CD14-positive monocyte (primary cell): ENCODE measurements at regions not wholly inside any gene's neighbourhood (a gene's known extent, or its start where the extent isn't known, plus 50 kb on each side); places are given as distances from the start of the nearest gene placed in this dataset.
"Not testable (repeated sequence)": the region's sequence is repeated elsewhere in the genome, so short reads cannot be mapped to it uniquely, and the experiment has no call there.

Source experiments
- DNase-seq, 3 donors: peaks; one replicate each; pipeline ENCODE4 v3.0.0-alpha.2; 2011 to 2022
- H2AFZ ChIP-seq: 2 replicates; pipeline ENCODE4 v1.6.0; 2012; ENCODE audit warnings: mild to moderate bottlenecking, low read depth, low read length, inconsistent platforms; ENCODE audit not compliant: insufficient read depth, poor library complexity, severe bottlenecking
- H3K27ac ChIP-seq, 2 donors: 1 replicate in 1 of 2; 2 replicates in 1 of 2; pipeline ENCODE4 v1.5.1; 2012 to 2013; ENCODE audit warnings: low read length in 2 of 2, control low read depth in 1 of 2, inconsistent platforms in 1 of 2, low read depth in 1 of 2, mild to moderate bottlenecking in 1 of 2
- H3K27me3 ChIP-seq, 2 donors: one replicate each; pipeline versions ENCODE4 v1.6.0 to v1.6.1; 2011 to 2013; ENCODE audit warnings: low read length in 2 of 2; ENCODE audit not compliant: control insufficient read depth in 2 of 2, insufficient read depth in 2 of 2
- H3K36me3 ChIP-seq, 2 donors: replicated peaks in 1 of 2; 1 replicate in 1 of 2; 2 replicates in 1 of 2; pipeline versions ENCODE4 v1.5.1 to v1.6.1; 2012 to 2013; ENCODE audit warnings: low read length in 2 of 2, control low read depth in 1 of 2, inconsistent platforms in 1 of 2, mild to moderate bottlenecking in 1 of 2; ENCODE audit not compliant: insufficient read depth in 2 of 2, control insufficient read depth in 1 of 2
- H3K4me1 ChIP-seq, 2 donors: 1 replicate in 1 of 2; 2 replicates in 1 of 2; pipeline versions ENCODE4 v1.5.1 to v1.6.1; 2012 to 2013; ENCODE audit warnings: low read length in 2 of 2, control low read depth in 1 of 2, inconsistent platforms in 1 of 2, mild to moderate bottlenecking in 1 of 2, moderate library complexity in 1 of 2; ENCODE audit not compliant: insufficient read depth in 2 of 2, control insufficient read depth in 1 of 2
- H3K4me2 ChIP-seq: replicated peaks from 2 replicates; pipeline ENCODE3; 2012; ENCODE audit warnings: low read length, moderate library complexity, mild to moderate bottlenecking; ENCODE audit not compliant: poor library complexity, severe bottlenecking; ENCODE audit errors: extremely low read depth
- H3K4me3 ChIP-seq, 3 experiments: fragments of 200-600 bp in 1 of 3; sonication (generic) in 1 of 3; replicated peaks in 1 of 3; 1 replicate in 2 of 3; 2 replicates in 1 of 3; pipeline ENCODE4 v1.5.1; 2011 to 2013; ENCODE audit warnings: low read length in 3 of 3, mild to moderate bottlenecking in 3 of 3, control low read depth in 2 of 3, low read depth in 2 of 3, inconsistent platforms in 1 of 3, moderate library complexity in 1 of 3
- H3K79me2 ChIP-seq: 2 replicates; pipeline ENCODE4 v1.6.0; 2012; ENCODE audit warnings: mild to moderate bottlenecking, control low read depth, inconsistent platforms, low read length, moderate library complexity; ENCODE audit not compliant: insufficient read depth
- H3K9ac ChIP-seq: 2 replicates; pipeline ENCODE4 v1.6.0; 2017; ENCODE audit warnings: low read length, mild to moderate bottlenecking; ENCODE audit not compliant: insufficient read depth, poor library complexity, severe bottlenecking
- H3K9me3 ChIP-seq, 2 donors: replicated peaks in 1 of 2; 1 replicate in 1 of 2; 2 replicates in 1 of 2; pipeline versions ENCODE4 v1.5.1 to v1.6.1; 2012 to 2013; ENCODE audit warnings: low read length in 2 of 2, control low read depth in 1 of 2; ENCODE audit not compliant: control insufficient read depth in 1 of 2, insufficient read depth in 1 of 2
- H4K20me1 ChIP-seq: 2 replicates; pipeline ENCODE4 v1.6.0; 2012; ENCODE audit warnings: mild to moderate bottlenecking, low read length, control low read depth, moderate library complexity; ENCODE audit not compliant: insufficient read depth
- H3K27ac Mint-ChIP-seq, 7 donors: one replicate each; pipeline ENCODE4 v1.8.0; 2020; ENCODE audit warnings: mild to moderate bottlenecking in 7 of 7, mixed read lengths in 7 of 7, moderate library complexity in 6 of 7, inconsistent platforms in 2 of 7
- H3K27me3 Mint-ChIP-seq, 3 donors: one replicate each; pipeline ENCODE4 v1.8.0; 2021 to 2022; ENCODE audit warnings: low read depth in 3 of 3, mild to moderate bottlenecking in 3 of 3, mixed read lengths in 3 of 3, moderate library complexity in 3 of 3, inconsistent platforms in 1 of 3
- H3K36me3 Mint-ChIP-seq, 2 donors: one replicate each; pipeline ENCODE4 v1.8.0; 2020; ENCODE audit warnings: mixed read lengths in 2 of 2, inconsistent platforms in 1 of 2, mild to moderate bottlenecking in 1 of 2
- H3K4me1 Mint-ChIP-seq: one replicate; pipeline ENCODE4 v1.8.0; 2020; ENCODE audit warnings: mild to moderate bottlenecking, mixed read lengths
- H3K4me3 Mint-ChIP-seq, 2 donors: one replicate each; pipeline ENCODE4 v1.8.0; 2020; ENCODE audit warnings: mild to moderate bottlenecking in 2 of 2, mixed read lengths in 2 of 2, moderate library complexity in 1 of 2
- H3K9me3 Mint-ChIP-seq, 7 donors: one replicate each; pipeline ENCODE4 v1.8.0; 2020 to 2022; ENCODE audit warnings: mixed read lengths in 7 of 7, mild to moderate bottlenecking in 6 of 7, moderate library complexity in 6 of 7, inconsistent platforms in 2 of 7
- CTCF ChIP-seq: fragments of 200-600 bp; IDR thresholded peaks from one replicate; pipeline ENCODE4 v1.8.0; 2022; ENCODE audit warnings: antibody characterized with exemption, mild to moderate bottlenecking
- WGBS: methylation state at CpG from one replicate; pipeline ENCODE4 v1.1.5; 2013; ENCODE audit warnings: missing lambda C conversion rate; ENCODE audit not compliant: insufficient coverage; 5-methylcytosine and 5-hydroxymethylcytosine counted together
- intact Hi-C, 2 donors: fragments of 100-400 bp; cut with micrococcal nuclease; formaldehyde crosslinking; loops; one replicate each; pipeline versions ENCODE4 v1.15.0 to v1.15.1; 2023

GRCh38 chr1:228554107-228554506, 66.9 kb downstream of the RNF187 start:
- H3K4me3 ChIP-seq: no peak overlapping the region
- no peak for DNase-seq
- no peak for TF ChIP-seq CTCF
- Mint-ChIP-seq H3K27ac (no peak overlapping the region), H3K27me3 (peaks cover 13 to 26% (median 25%) of the 10 kb centered on the region in 3 donors), H3K9me3 (peaks cover 14 to 43% (median 25%) of the 10 kb centered on the region in 7 donors), H3K4me3 (peak overlapping the region in 1 of 2 donors; percentile 39), H3K36me3 (no peaks in the 10 kb centered on the region), H3K4me1 (no peaks in the 10 kb centered on the region)
- H3K4me1 ChIP-seq: peaks cover 0 to 5% of the 10 kb centered on the region in 2 donors
- no peak overlapping the region for H3K4me2 ChIP-seq
- intact Hi-C loops: no loop called here
- H3K79me2 ChIP-seq: no peaks in the 10 kb centered on the region
- H3K27me3 ChIP-seq: no peaks in the 10 kb centered on the region
- H3K9me3 ChIP-seq: peaks cover 16 to 23% of the 10 kb centered on the region in 2 donors
- no peaks in the 10 kb centered on the region for H3K36me3 ChIP-seq
- H2AFZ ChIP-seq: no peak overlapping the region
- no peak overlapping the region for H3K27ac ChIP-seq
- H3K9ac ChIP-seq: no peak overlapping the region
- 95% methylated on average over 3 of the region's 6 CpGs for WGBS
- no peaks in the 10 kb centered on the region for H4K20me1 ChIP-seq

- Histone ChIP-seq H3K9me3 (peaks cover 16 to 23% of the 10 kb centered on the region in 2 donors), H3K27me3 (no peaks in the 10 kb centered on the region), H3K27ac (no peak overlapping the region), H2AFZ (no peak overlapping the region), H4K20me1 (no peaks in the 10 kb centered on the region), H3K4me2 (no peak overlapping the region), H3K36me3 (no peaks in the 10 kb centered on the region), H3K4me3 (no peak overlapping the region), H3K9ac (no peak overlapping the region), H3K79me2 (no peaks in the 10 kb centered on the region), H3K4me1 (peaks cover 0 to 5% of the 10 kb centered on the region in 2 donors)
- DNase-seq: no peak
- no peaks in the 10 kb centered on the region for H3K4me1 Mint-ChIP-seq
- H3K27me3 Mint-ChIP-seq: peaks cover 13 to 26% (median 23%) of the 10 kb centered on the region in 3 donors
- intact Hi-C loops: no loop called here
- H3K27ac Mint-ChIP-seq: peak overlapping the region in 1 of 7 donors; percentile 32
- H3K9me3 Mint-ChIP-seq: peaks cover 14 to 40% (median 25%) of the 10 kb centered on the region in 7 donors
- no peaks in the 10 kb centered on the region for H3K36me3 Mint-ChIP-seq
- 71% methylated on average over 56 of the region's 71 CpGs for WGBS
- H3K4me3 Mint-ChIP-seq: peak overlapping the region; percentile 31 to 43
- no peak for TF ChIP-seq CTCF
These were observed 68.2 kb downstream of the RNF187 start for GRCh38 chr1:228555074-228555994.

GRCh38 chr1:228556634-228557430, 69.7 kb downstream of the RNF187 start:
- Mint-ChIP-seq H3K27me3 (peaks cover 12 to 25% (median 20%) of the 10 kb centered on the region in 3 donors), H3K27ac (peak overlapping the region in 1 of 7 donors; percentile 79), H3K9me3 (peaks cover 14 to 36% (median 23%) of the 10 kb centered on the region in 7 donors)
- H3K4me2 ChIP-seq, H3K4me1 Mint-ChIP-seq, H3K36me3 ChIP-seq, H3K79me2 ChIP-seq, H3K36me3 Mint-ChIP-seq, H2AFZ ChIP-seq, H3K27me3 ChIP-seq, H3K9ac ChIP-seq, H3K4me1 ChIP-seq, H3K27ac ChIP-seq, H4K20me1 ChIP-seq, H3K4me3 Mint-ChIP-seq, intact Hi-C loops, DNase-seq: not testable (repeated sequence)
- WGBS: no CpG with 5 or more reads among the region's 66 CpGs
- Histone ChIP-seq H3K4me3 (peak overlapping the region in 1 of 3 experiments; percentile 51), H3K9me3 (peaks cover 16 to 23% of the 10 kb centered on the region in 2 donors)
